ENCODE measurements at regions not wholly inside any gene's neighbourhood (a gene's known extent, or its start where the extent isn't known, plus 50 kb on each side); places are given as distances from the start of the nearest gene placed in this dataset.

GRCh38 chr7:152485826-152486225, 50.0 kb upstream of the KMT2C start:
- Histone ChIP-seq H3K27ac (ENCODE audit: insufficient read depth, low read length) (no peak overlapping the region), H4K8ac (ENCODE audit: low read depth in 2 of 2, low read length in 2 of 2) (no peak overlapping the region), H2BK15ac (ENCODE audit: low read depth, low read length) (no peak overlapping the region), H3K56ac (ENCODE audit: extremely low read depth, insufficient read depth, low read length) (no peak overlapping the region), H4K91ac (ENCODE audit: insufficient read depth, low read depth, low read length) (no peak overlapping the region), H3K27me3 (ENCODE audit: control insufficient read depth, insufficient read depth, low read length) (no peaks in the 10 kb centered on the region), H2AFZ (replicated peaks; ENCODE audit: low read length, poor library complexity) (no peak overlapping the region), H3K79me1 (ENCODE audit: low read depth in 1 of 2, low read length in 2 of 2) (no peaks in the 10 kb centered on the region), H4K20me1 (ENCODE audit: insufficient read depth, low read length) (no peaks in the 10 kb centered on the region), H3K4ac (ENCODE audit: low read depth, low read length) (no peak overlapping the region), H2BK5ac (ENCODE audit: low read depth, low read length, poor library complexity, severe bottlenecking) (no peak overlapping the region), H2AK9ac (replicated peaks; ENCODE audit: low read depth, low read length, poor library complexity) (no peak overlapping the region), H2AK5ac (ENCODE audit: low read depth, low read length) (no peak overlapping the region), H4K5ac (ENCODE audit: low read depth, low read length) (no peak overlapping the region), H3K23ac (ENCODE audit: low read depth, low read length) (no peak overlapping the region), H3K9ac (ENCODE audit: low read depth, low read length) (no peak overlapping the region), H2BK120ac (ENCODE audit: low read depth, low read length) (no peak overlapping the region), H3K36me3 (ENCODE audit: control insufficient read depth, insufficient read depth, low read length) (no peaks in the 10 kb centered on the region), H2BK20ac (ENCODE audit: low read depth, low read length) (no peak overlapping the region), H3K18ac (ENCODE audit: low read depth, low read length) (no peak overlapping the region), H3K9me3 (ENCODE audit: control insufficient read depth, insufficient read depth, low read length) (no peaks in the 10 kb centered on the region), H3K4me2 (ENCODE audit: low read depth, low read length) (no peak overlapping the region), H3K14ac (replicated peaks; ENCODE audit: low read depth, low read length) (no peak overlapping the region), H3K9me1 (ENCODE audit: insufficient read depth, low read length) (no peaks in the 10 kb centered on the region), H3K4me3 (ENCODE audit: insufficient read depth, low read depth, low read length) (no peak overlapping the region), H3K4me1 (ENCODE audit: control insufficient read depth, insufficient read depth, low read length) (no peaks in the 10 kb centered on the region)
- dilution Hi-C loops (cut with HindIII; ENCODE audit: low sequenced_read_pairs, unreplicated experiment): no loop called here
- intact Hi-C loops (cut with micrococcal nuclease): no loop called here
- no peak for ATAC-seq (ENCODE audit: low read depth)
- in situ Hi-C loops (cut with MboI; ENCODE audit: low sequenced_read_pairs): no loop called here
- ChIA-PET POLR2A (ENCODE audit: unreplicated experiment) (no interaction called here), CTCF (interaction anchor here (0.5 kb wide), 1 partner anchor 10 kb away, joined by 4 read pairs; no protein-coding TSS in a partner anchor)
- no peak for DNase-seq
- no TSS peak for BruUV-seq (replicated peaks)
- 52% methylated on average over 4 of the region's 4 CpGs; no CpG with 5 or more reads in 1 of the 2 experiments for WGBS, 2 experiments (ENCODE audit: extremely low coverage in 2 of 2, insufficient read length in 1 of 2)
- no peak for TF ChIP-seq CTCF (conservative IDR thresholded peaks at IDR 0.05; ENCODE audit: low read depth, low read length)
- TF ChIP-seq MAFK (IDR thresholded peaks at IDR 0.05; ENCODE audit: low read depth, low read length): no peak
- no peak for TF ChIP-seq CHD1 (IDR thresholded peaks at IDR 0.05; ENCODE audit: low read depth, low read length)
- no peak for TF ChIP-seq ELK1 (IDR thresholded peaks at IDR 0.05; ENCODE audit: borderline replicate concordance, low read depth, low read length)
- TF ChIP-seq FOS (IDR thresholded peaks at IDR 0.05; ENCODE audit: low read depth, low read length): no peak
- TF ChIP-seq USF2 (IDR thresholded peaks at IDR 0.05; ENCODE audit: low read depth, low read length): no peak
- no peak for TF ChIP-seq NFE2L2 (IDR thresholded peaks at IDR 0.05; ENCODE audit: low read depth, low read length)
- no peak for TF ChIP-seq MAZ (IDR thresholded peaks at IDR 0.05; ENCODE audit: borderline replicate concordance, low read depth, low read length)
- TF ChIP-seq BHLHE40 (IDR thresholded peaks at IDR 0.05; ENCODE audit: low read depth, low read length): no peak
- TF ChIP-seq MXI1 (IDR thresholded peaks at IDR 0.05; ENCODE audit: borderline replicate concordance, low read depth, low read length): no peak
- TF ChIP-seq POLR2A (IDR thresholded peaks at IDR 0.05; ENCODE audit: low read depth, low read length): no peak
- TF ChIP-seq RAD21 (IDR thresholded peaks at IDR 0.05; ENCODE audit: low read length): no peak
- no peak for TF ChIP-seq RFX5 (IDR thresholded peaks at IDR 0.05; ENCODE audit: low read depth, low read length)
- TF ChIP-seq SMC3 (IDR thresholded peaks at IDR 0.05; ENCODE audit: low read depth, low read length): no peak
- TF ChIP-seq CEBPB (IDR thresholded peaks at IDR 0.05; ENCODE audit: low read depth, low read length): no peak
- no peak for TF ChIP-seq RCOR1 (IDR thresholded peaks at IDR 0.05; ENCODE audit: insufficient replicate concordance, low read length)
